Fibroblast of lung (primary cell): ENCODE measurements at regions not wholly inside any gene's neighbourhood (a gene's known extent, or its start where the extent isn't known, plus 50 kb on each side); places are given as distances from the start of the nearest gene placed in this dataset.

Experiments used
- CTCF ChIP-seq, 2 donors: IDR thresholded peaks in 1 of 2; conservative IDR thresholded peaks in 1 of 2; 1 replicate in 1 of 2; 2 replicates in 1 of 2; pipeline ENCODE4 v1.5.1; 2011 to 2012; ENCODE audit warnings: low read length in 2 of 2, control low read depth in 1 of 2, inconsistent platforms in 1 of 2, low read depth in 1 of 2, mild to moderate bottlenecking in 1 of 2
- EZH2 ChIP-seq: IDR thresholded peaks from 2 replicates; pipeline ENCODE4 v1.5.1; 2012; ENCODE audit warnings: low read length, control low read depth, mild to moderate bottlenecking; ENCODE audit errors: missing control alignments

GRCh38 chr3:72248869-72249268, 463.9 kb upstream of the PROK2 start:
- TF ChIP-seq CTCF (conservative IDR thresholded peaks at IDR 0.05 in 1 of 2, IDR thresholded peaks at IDR 0.05 in 1 of 2; ENCODE audit: low read depth in 1 of 2, low read length in 2 of 2) (no peak), EZH2 (no peak)
